GM18520 (cell line): ENCODE measurements at regions not wholly inside any gene's neighbourhood (a gene's known extent, or its start where the extent isn't known, plus 50 kb on each side); places are given as distances from the start of the nearest gene placed in this dataset.
"Not testable (repeated sequence)": the region's sequence is repeated elsewhere in the genome, so short reads cannot be mapped to it uniquely, and the experiment has no call there.

Experiments
- ATAC-seq: cut with Tn5 transposase; IDR thresholded peaks from one replicate; pipeline ENCODE4 v1.9.1; 2021; ENCODE audit not compliant: unreplicated experiment

- not testable (repeated sequence) for ATAC-seq
Measured at GRCh38 chr10:46740368-46740767, 161.4 kb downstream of the SYT15 start.

GRCh38 chr10:46749003-46749402, 162.2 kb upstream of the PTPN20 start:
- not testable (repeated sequence) for ATAC-seq

GRCh38 chr10:46749470-46749869, 161.8 kb upstream of the PTPN20 start:
- not testable (repeated sequence) for ATAC-seq

GRCh38 chr10:46753763-46754162, 157.5 kb upstream of the PTPN20 start:
- ATAC-seq, result not testable (repeated sequence)

- not testable (repeated sequence) for ATAC-seq
Measured at GRCh38 chr10:46761471-46761870, 149.8 kb upstream of the PTPN20 start.

GRCh38 chr10:46768515-46769291, 142.5 kb upstream of the PTPN20 start:
- not testable (repeated sequence) for ATAC-seq

- not testable (repeated sequence) for ATAC-seq
Measured at GRCh38 chr10:46773178-46773896, 137.9 kb upstream of the PTPN20 start.

GRCh38 chr10:46773897-46774236, 137.4 kb upstream of the PTPN20 start:
- not testable (repeated sequence) for ATAC-seq

GRCh38 chr10:46774366-46774765, 136.9 kb upstream of the PTPN20 start:
- not testable (repeated sequence) for ATAC-seq

- ATAC-seq, result not testable (repeated sequence)
Measured at GRCh38 chr10:46774945-46775667, 136.1 kb upstream of the PTPN20 start.

GRCh38 chr10:46775668-46776059, 135.6 kb upstream of the PTPN20 start:
- ATAC-seq, result not testable (repeated sequence)

GRCh38 chr10:46779571-46779970, 131.7 kb upstream of the PTPN20 start:
- not testable (repeated sequence) for ATAC-seq

GRCh38 chr10:46780164-46780563, 131.1 kb upstream of the PTPN20 start:
- ATAC-seq, result not testable (repeated sequence)

- not testable (repeated sequence) for ATAC-seq
Measured at GRCh38 chr10:46781001-46781400, 130.2 kb upstream of the PTPN20 start.

- ATAC-seq, result peak; percentile 80
Measured at GRCh38 chr10:46782001-46782874, 129.0 kb upstream of the PTPN20 start.

GRCh38 chr10:46784665-46785064, 126.6 kb upstream of the PTPN20 start:
- ATAC-seq, result not testable (repeated sequence)

GRCh38 chr10:46786125-46786517, 125.1 kb upstream of the PTPN20 start:
- not testable (repeated sequence) for ATAC-seq

GRCh38 chr10:46786518-46787320, 124.5 kb upstream of the PTPN20 start:
- ATAC-seq, result not testable (repeated sequence)

- no peak for ATAC-seq
Measured at GRCh38 chr10:46787321-46787615, 124.0 kb upstream of the PTPN20 start.
